Subcutaneous abdominal adipose tissue (tissue), 5 donors: ENCODE measurements at regions not wholly inside any gene's neighbourhood (a gene's known extent, or its start where the extent isn't known, plus 50 kb on each side); places are given as distances from the start of the nearest gene placed in this dataset.

Experiments used
- H3K27ac ChIP-seq: one replicate; pipeline ENCODE4 v1.7.0; 2013; ENCODE audit warnings: low read depth, mild to moderate bottlenecking, inconsistent platforms, low read length, moderate library complexity
- H3K27me3 ChIP-seq, 5 donors: one replicate each; pipeline ENCODE4 v1.7.0; 2013; ENCODE audit warnings: low read length in 5 of 5, inconsistent platforms in 1 of 5; ENCODE audit not compliant: control insufficient read depth in 5 of 5, insufficient read depth in 4 of 5
- H3K36me3 ChIP-seq, 5 donors: one replicate each; pipeline ENCODE4 v1.7.0; 2013; ENCODE audit warnings: low read length in 5 of 5; ENCODE audit not compliant: control insufficient read depth in 5 of 5, insufficient read depth in 5 of 5
- H3K4me1 ChIP-seq, 5 donors: one replicate each; pipeline ENCODE4 v1.7.0; 2013; ENCODE audit warnings: low read length in 5 of 5, mild to moderate bottlenecking in 3 of 5, moderate library complexity in 1 of 5; ENCODE audit not compliant: control insufficient read depth in 5 of 5, insufficient read depth in 5 of 5
- H3K4me3 ChIP-seq, 5 donors: one replicate each; pipeline ENCODE4 v1.7.0; 2013; ENCODE audit warnings: low read length in 5 of 5, low read depth in 1 of 5
- H3K9ac ChIP-seq, 5 donors: one replicate each; pipeline ENCODE4 v1.7.0; 2013; ENCODE audit warnings: low read length in 5 of 5, mild to moderate bottlenecking in 4 of 5, moderate library complexity in 3 of 5
- H3K9me3 ChIP-seq, 5 donors: one replicate each; pipeline ENCODE4 v1.7.0; 2013; ENCODE audit warnings: low read length in 5 of 5; ENCODE audit not compliant: control insufficient read depth in 5 of 5
- donor health status: healthy.
- donor health status: healthy.
- donor health status: healthy.
- donor health status: healthy.
- donor health status: healthy.

- Histone ChIP-seq H3K27me3 (no peaks in the 10 kb centered on the region), H3K9ac (no peak overlapping the region)
These were observed 141.1 kb downstream of the RFPL4B start for GRCh38 chr6:112488238-112488637.

DNA sequence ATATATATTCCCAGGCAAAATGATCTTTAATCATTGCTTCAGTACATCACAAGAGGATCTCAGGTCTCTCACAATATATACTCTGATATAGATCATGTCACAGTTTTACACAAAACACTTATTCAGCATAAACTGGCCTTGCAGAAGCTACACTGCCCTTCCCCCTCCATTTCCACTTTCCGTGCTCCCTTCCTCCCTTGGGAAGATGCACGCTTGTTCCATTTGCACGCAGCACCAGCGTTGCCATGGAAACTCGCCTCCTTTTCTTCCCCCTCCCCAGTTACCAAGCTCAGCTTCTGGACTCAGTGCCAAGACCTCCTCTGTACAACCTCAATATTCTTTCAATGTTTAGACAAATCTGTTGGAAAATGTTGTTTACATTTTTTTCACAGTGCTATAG, 154.6 kb downstream of the RFPL4B start:
- H3K9ac ChIP-seq, result no peak overlapping the region
- H3K27me3 ChIP-seq, result no peaks in the 10 kb centered on the region
- H3K9me3 ChIP-seq, result no peaks in the 10 kb centered on the region
- no peak overlapping the region for H3K27ac ChIP-seq
- H3K4me3 ChIP-seq, result no peak overlapping the region
- no peaks in the 10 kb centered on the region for H3K36me3 ChIP-seq
- H3K4me1 ChIP-seq, result peaks cover 0 to 4% (median 0%) of the 10 kb centered on the region in 5 donors

More at GRCh38 chr6:112488238-112488637, 141.1 kb downstream of the RFPL4B start:
- H3K27ac ChIP-seq, result no peak overlapping the region
- peaks cover 0 to 8% (median 0%) of the 10 kb centered on the region in 5 donors for H3K4me1 ChIP-seq
- H3K4me3 ChIP-seq, result no peak overlapping the region
- no peaks in the 10 kb centered on the region for H3K36me3 ChIP-seq
- no peaks in the 10 kb centered on the region for H3K9me3 ChIP-seq

DNA sequence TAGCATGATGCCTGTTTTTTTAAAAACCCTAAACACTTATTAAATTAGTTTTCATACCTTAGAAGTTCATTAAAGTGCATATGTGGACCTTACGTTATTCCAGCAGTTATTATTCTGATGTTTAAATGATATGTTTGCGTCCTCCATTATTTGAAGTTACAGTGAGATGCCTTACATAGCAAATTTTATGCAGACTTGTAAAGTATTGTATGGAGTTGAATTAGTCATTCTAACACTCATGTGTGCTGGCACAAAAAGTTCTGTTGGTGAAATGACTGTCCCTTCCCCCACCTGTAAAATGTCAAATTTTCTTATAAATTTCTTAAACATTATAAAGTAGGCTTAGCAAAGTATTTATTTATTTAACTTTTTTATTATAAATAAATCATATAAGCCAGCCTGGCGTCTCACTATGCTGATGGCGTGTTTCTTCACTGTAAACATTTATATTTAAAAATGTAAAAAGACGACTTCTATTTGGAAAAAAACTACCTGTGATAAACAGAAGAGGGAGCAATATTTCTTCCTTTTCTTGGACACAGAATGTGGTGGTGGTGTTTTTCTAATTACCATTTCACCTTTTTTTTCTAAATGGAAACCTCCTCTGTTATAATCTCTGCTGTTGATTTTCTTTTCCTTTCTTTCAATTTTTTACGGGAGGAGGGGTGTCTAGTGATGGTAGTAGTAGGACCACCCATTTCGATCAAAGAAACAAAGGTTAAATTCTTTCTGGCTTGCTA, 155.4 kb downstream of the RFPL4B start:
- Histone ChIP-seq H3K27ac (no peak overlapping the region), H3K4me3 (no peak overlapping the region)

DNA sequence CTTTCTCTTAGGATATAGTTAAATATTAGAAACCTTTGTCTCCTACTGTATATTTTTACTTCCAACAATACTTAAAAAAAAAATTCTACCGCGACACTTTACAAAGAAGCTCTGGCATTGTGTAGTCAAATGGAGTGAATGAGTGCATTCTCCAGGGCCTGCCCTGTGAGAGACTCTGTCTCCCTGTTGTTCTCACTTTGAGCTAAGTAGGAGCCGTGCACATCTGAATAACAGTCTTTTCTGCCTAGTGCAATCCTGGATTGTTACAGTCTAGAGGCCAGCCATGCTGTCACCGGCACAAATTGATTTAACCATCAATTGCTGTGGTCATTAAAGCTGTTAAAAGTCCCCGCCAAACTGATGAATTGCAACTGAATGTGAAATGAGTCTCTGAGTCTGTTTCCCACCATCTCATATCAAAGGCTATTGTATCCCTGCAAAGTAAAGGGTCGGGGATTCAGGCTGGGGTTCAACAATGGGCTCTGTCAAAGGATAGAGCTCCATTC, 156.0 kb downstream of the RFPL4B start:
- H3K36me3 ChIP-seq, result no peaks in the 10 kb centered on the region
- no peak overlapping the region for H3K9ac ChIP-seq
- H3K4me3 ChIP-seq, result no peak overlapping the region
- H3K4me1 ChIP-seq, result peaks cover 0 to 4% (median 0%) of the 10 kb centered on the region in 5 donors
- no peak overlapping the region for H3K27ac ChIP-seq
- H3K27me3 ChIP-seq, result no peaks in the 10 kb centered on the region
- no peaks in the 10 kb centered on the region for H3K9me3 ChIP-seq

More for the DNA sequence above, 155.4 kb downstream of the RFPL4B start:
- peaks cover 0 to 4% (median 0%) of the 10 kb centered on the region in 5 donors for H3K4me1 ChIP-seq
- H3K9me3 ChIP-seq, result no peaks in the 10 kb centered on the region
- H3K9ac ChIP-seq, result no peak overlapping the region
- H3K27me3 ChIP-seq, result no peaks in the 10 kb centered on the region
- no peaks in the 10 kb centered on the region for H3K36me3 ChIP-seq

GRCh38 chr6:112504621-112505020, 157.5 kb downstream of the RFPL4B start:
- H3K9ac ChIP-seq, result no peak overlapping the region
- no peak overlapping the region for H3K4me3 ChIP-seq
- H3K9me3 ChIP-seq, result no peaks in the 10 kb centered on the region
- H3K27ac ChIP-seq, result no peak overlapping the region
- peaks cover 0 to 4% (median 0%) of the 10 kb centered on the region in 5 donors for H3K4me1 ChIP-seq
- no peaks in the 10 kb centered on the region for H3K36me3 ChIP-seq
- no peaks in the 10 kb centered on the region for H3K27me3 ChIP-seq

DNA sequence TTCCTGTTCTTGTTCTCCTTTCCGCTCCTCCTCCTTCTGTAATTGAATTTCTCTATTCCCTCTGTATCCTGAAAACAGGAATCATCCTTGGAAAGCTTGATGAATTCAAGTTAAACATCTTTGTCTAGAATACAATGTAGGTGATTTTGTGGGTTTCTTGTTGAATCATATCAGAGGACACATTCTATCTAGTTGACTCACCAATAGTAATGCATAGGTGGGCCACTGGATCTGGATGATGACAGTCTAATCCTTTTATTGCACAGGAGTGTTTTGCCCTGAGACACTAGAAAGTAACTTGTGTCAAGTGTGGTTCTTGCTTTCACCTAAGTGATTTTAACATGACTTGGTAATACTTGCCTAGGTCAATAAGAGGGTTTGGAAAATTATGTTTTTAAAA, 164.3 kb downstream of the RFPL4B start:
- Histone ChIP-seq H3K27ac (no peak overlapping the region), H3K9ac (no peak overlapping the region), H3K36me3 (no peaks in the 10 kb centered on the region), H3K4me1 (no peaks in the 10 kb centered on the region), H3K27me3 (no peaks in the 10 kb centered on the region), H3K4me3 (no peak overlapping the region), H3K9me3 (no peaks in the 10 kb centered on the region)

- H3K4me3 ChIP-seq, result no peak overlapping the region
- H3K27me3 ChIP-seq, result no peaks in the 10 kb centered on the region
- H3K36me3 ChIP-seq, result no peaks in the 10 kb centered on the region
- no peak overlapping the region for H3K9ac ChIP-seq
- H3K9me3 ChIP-seq, result no peaks in the 10 kb centered on the region
- no peaks in the 10 kb centered on the region for H3K4me1 ChIP-seq
- H3K27ac ChIP-seq, result no peak overlapping the region
These were observed 166.0 kb downstream of the RFPL4B start for GRCh38 chr6:112513175-112513574.

GRCh38 chr6:112522587-112522986, 175.5 kb downstream of the RFPL4B start:
- no peaks in the 10 kb centered on the region for H3K4me1 ChIP-seq
- H3K9me3 ChIP-seq, result no peaks in the 10 kb centered on the region
- H3K36me3 ChIP-seq, result no peaks in the 10 kb centered on the region
- no peak overlapping the region for H3K27ac ChIP-seq
- no peak overlapping the region for H3K4me3 ChIP-seq
- no peak overlapping the region for H3K9ac ChIP-seq
- no peaks in the 10 kb centered on the region for H3K27me3 ChIP-seq

DNA sequence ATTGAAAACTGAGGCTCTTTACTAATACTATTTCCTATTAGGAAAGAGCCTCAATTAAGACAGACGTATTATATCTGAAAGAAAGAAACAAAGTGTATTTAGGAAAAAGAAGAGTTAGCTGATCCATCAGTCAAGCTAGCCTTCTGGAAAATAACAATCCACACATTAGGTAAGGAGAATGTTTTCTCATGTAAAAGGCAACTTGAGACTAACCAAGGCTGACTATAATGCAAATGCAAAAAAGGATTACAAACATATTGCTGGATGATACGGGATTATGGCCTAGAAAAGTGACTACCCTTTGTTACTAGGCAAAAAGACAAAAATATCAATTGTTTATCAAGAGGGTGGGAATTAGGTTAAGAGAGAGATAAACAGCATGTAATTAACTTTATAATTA, 176.9 kb downstream of the RFPL4B start:
- Histone ChIP-seq H3K9me3 (no peaks in the 10 kb centered on the region), H3K9ac (no peak overlapping the region), H3K4me3 (no peak overlapping the region), H3K27me3 (no peaks in the 10 kb centered on the region), H3K36me3 (no peaks in the 10 kb centered on the region), H3K4me1 (no peaks in the 10 kb centered on the region), H3K27ac (no peak overlapping the region)

GRCh38 chr6:112525749-112526148, 178.6 kb downstream of the RFPL4B start:
- no peaks in the 10 kb centered on the region for H3K9me3 ChIP-seq
- no peaks in the 10 kb centered on the region for H3K4me1 ChIP-seq
- H3K27ac ChIP-seq, result no peak overlapping the region
- no peak overlapping the region for H3K9ac ChIP-seq
- no peaks in the 10 kb centered on the region for H3K36me3 ChIP-seq
- H3K4me3 ChIP-seq, result no peak overlapping the region
- H3K27me3 ChIP-seq, result no peaks in the 10 kb centered on the region
